T-cell (primary cell): ENCODE measurements at regions not wholly inside any gene's neighbourhood (a gene's known extent, or its start where the extent isn't known, plus 50 kb on each side); places are given as distances from the start of the nearest gene placed in this dataset.

Source experiments
- ATAC-seq, 4 experiments: fragments of 200-7000 bp in 3 of 4; fragments of 150-1000 bp in 1 of 4; cut with Tn5 transposase; replicated peaks in 1 of 4; 1 replicate in 3 of 4; 2 replicates in 1 of 4; pipeline ENCODE4 v1.10.0; 2021; ENCODE audit warnings: moderate library complexity in 3 of 4, mild to moderate bottlenecking in 2 of 4, moderate number of reproducible peaks in 1 of 4
- CTCF ChIA-PET, 2 donors: fragments of 300-600 bp; sonication (Branson Sonifier 250); formaldehyde crosslinking; loops; one replicate each; lab custom pipeline; 2022; ENCODE audit warnings: antibody characterized with exemption in 2 of 2; lab: Charles Lee
- POLR2A ChIA-PET, 2 donors: fragments of 300-600 bp; sonication (Branson Sonifier 250); formaldehyde crosslinking; loops; one replicate each; lab custom pipeline; 2022; ENCODE audit warnings: antibody characterized with exemption in 2 of 2; lab: Charles Lee
- DNase-seq, 35 experiments: peaks; one replicate each; pipeline versions ENCODE4 v3.0.0 to v3.0.0-alpha.2; 2013 to 2023
- H3K27ac ChIP-seq: one replicate; pipeline ENCODE4 v1.5.1; 2013; ENCODE audit warnings: low read length
- H3K27me3 ChIP-seq, 2 experiments: replicated peaks in 1 of 2; 1 replicate in 1 of 2; 2 replicates in 1 of 2; pipeline versions ENCODE4 v1.6.1 to v1.7.0; 2013; ENCODE audit warnings: low read length in 1 of 2, mixed read lengths in 1 of 2; ENCODE audit not compliant: control insufficient read depth in 2 of 2, insufficient read depth in 2 of 2; ENCODE audit errors: extremely low read depth in 1 of 2
- H3K36me3 ChIP-seq, 2 donors: 1 replicate in 1 of 2; 2 replicates in 1 of 2; pipeline versions ENCODE4 v1.6.1 to v1.7.0; 2013; ENCODE audit warnings: low read length in 1 of 2; ENCODE audit not compliant: control insufficient read depth in 2 of 2, insufficient read depth in 1 of 2; ENCODE audit errors: extremely low read depth in 1 of 2
- H3K4me1 ChIP-seq, 2 experiments: 1 replicate in 1 of 2; 2 replicates in 1 of 2; pipeline versions ENCODE4 v1.6.1 to v1.7.0; 2013; ENCODE audit warnings: low read length in 2 of 2, mixed read lengths in 1 of 2; ENCODE audit not compliant: insufficient read depth in 2 of 2, control insufficient read depth in 1 of 2; ENCODE audit errors: extremely low read depth in 1 of 2
- H3K4me3 ChIP-seq, 2 donors: 1 replicate in 1 of 2; 2 replicates in 1 of 2; pipeline versions ENCODE4 v1.5.1 to v1.7.0; 2013; ENCODE audit warnings: mild to moderate bottlenecking in 2 of 2, low read length in 1 of 2, moderate library complexity in 1 of 2; ENCODE audit not compliant: control insufficient read depth in 1 of 2; ENCODE audit errors: extremely low read depth in 1 of 2
- H3K9me3 ChIP-seq: 2 replicates; pipeline ENCODE4 v1.7.0; 2013
- H3K27ac Mint-ChIP-seq, 2 donors: one replicate each; pipeline ENCODE4 v1.8.0; 2020 to 2021; ENCODE audit warnings: mild to moderate bottlenecking in 2 of 2, mixed read lengths in 2 of 2
- H3K27me3 Mint-ChIP-seq, 2 donors: one replicate each; pipeline ENCODE4 v1.8.0; 2021 to 2022; ENCODE audit warnings: mixed read lengths in 2 of 2
- H3K36me3 Mint-ChIP-seq: one replicate; pipeline ENCODE4 v1.8.0; 2021; ENCODE audit warnings: mixed read lengths
- H3K4me1 Mint-ChIP-seq, 3 donors: one replicate each; pipeline ENCODE4 v1.8.0; 2020 to 2022; ENCODE audit warnings: mixed read lengths in 3 of 3, mild to moderate bottlenecking in 1 of 3
- H3K4me3 Mint-ChIP-seq, 3 donors: one replicate each; pipeline ENCODE4 v1.8.0; 2020 to 2022; ENCODE audit warnings: mild to moderate bottlenecking in 3 of 3, mixed read lengths in 3 of 3, moderate library complexity in 3 of 3
- H3K9me3 Mint-ChIP-seq, 3 donors: one replicate each; pipeline ENCODE4 v1.8.0; 2020 to 2022; ENCODE audit warnings: mixed read lengths in 3 of 3
- whole genome bisulfite sequencing: methylation state at CpG from one replicate; pipeline ENCODE4 v1.1.5; 2013; ENCODE audit warnings: missing lambda C conversion rate; ENCODE audit not compliant: insufficient coverage; 5-methylcytosine and 5-hydroxymethylcytosine counted together

- ATAC-seq (no peak), DNase-seq (no peak)
- H3K27me3 Mint-ChIP-seq, result peaks cover 1 to 12% of the 10 kb centered on the region in 2 donors
- no peaks in the 10 kb centered on the region for H3K27me3 ChIP-seq
- no peaks in the 10 kb centered on the region for H3K36me3 ChIP-seq
- H3K27ac ChIP-seq, result no peak overlapping the region
- no peaks in the 10 kb centered on the region for H3K9me3 ChIP-seq
- no peaks in the 10 kb centered on the region for H3K4me1 Mint-ChIP-seq
- H3K4me3 ChIP-seq, result no peak overlapping the region
- CTCF ChIA-PET, result no interaction called here
- POLR2A ChIA-PET, result no interaction called here
- H3K4me3 Mint-ChIP-seq, result no peak overlapping the region
- H3K27ac Mint-ChIP-seq, result no peak overlapping the region
- WGBS, result no CpG with 5 or more reads among the region's 3 CpGs
- H3K4me1 ChIP-seq, result no peaks in the 10 kb centered on the region
- no peaks in the 10 kb centered on the region for H3K36me3 Mint-ChIP-seq
- H3K9me3 Mint-ChIP-seq, result no peaks in the 10 kb centered on the region
These were observed 105.9 kb downstream of the ANKRD7 start for GRCh38 chr7:118330388-118330787.

DNA sequence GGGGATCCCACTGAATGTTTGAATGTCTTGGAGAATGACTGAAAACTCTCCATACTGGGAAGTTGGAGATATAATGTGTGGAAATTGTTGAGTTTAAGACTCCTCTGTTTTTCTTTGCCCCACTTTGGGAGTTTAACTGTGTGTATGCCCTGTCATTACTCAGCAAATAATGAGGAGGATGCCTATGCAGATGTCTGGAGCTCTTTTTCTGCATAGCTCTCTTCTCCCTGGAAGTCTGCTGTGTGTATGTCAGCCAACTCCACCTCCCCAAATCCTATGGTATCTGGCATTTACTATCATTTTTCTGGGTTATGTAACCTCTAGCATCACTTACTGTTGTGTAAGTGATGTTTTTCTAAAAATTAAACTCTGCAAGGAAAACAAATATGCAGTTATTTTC lies 122.2 kb downstream of the ANKRD7 start:
- DNase-seq, result no peak
- no peaks in the 10 kb centered on the region for H3K36me3 Mint-ChIP-seq
- no peaks in the 10 kb centered on the region for H3K27me3 Mint-ChIP-seq
- H3K4me1 Mint-ChIP-seq, result no peaks in the 10 kb centered on the region
- Histone ChIP-seq H3K4me1 (no peaks in the 10 kb centered on the region), H3K9me3 (no peaks in the 10 kb centered on the region), H3K36me3 (no peaks in the 10 kb centered on the region), H3K4me3 (no peak overlapping the region), H3K27ac (no peak overlapping the region), H3K27me3 (no peaks in the 10 kb centered on the region)
- CTCF ChIA-PET, result no interaction called here
- H3K27ac Mint-ChIP-seq, result no peak overlapping the region
- no peaks in the 10 kb centered on the region for H3K9me3 Mint-ChIP-seq
- H3K4me3 Mint-ChIP-seq, result no peak overlapping the region
- ATAC-seq, result no peak
- POLR2A ChIA-PET, result no interaction called here

GRCh38 chr7:118349604-118350003 lies 125.1 kb downstream of the ANKRD7 start:
- Histone ChIP-seq H3K9me3 (no peaks in the 10 kb centered on the region), H3K27me3 (no peaks in the 10 kb centered on the region), H3K4me3 (no peak overlapping the region), H3K4me1 (no peaks in the 10 kb centered on the region), H3K27ac (no peak overlapping the region), H3K36me3 (no peaks in the 10 kb centered on the region)
- ChIA-PET POLR2A (no interaction called here), CTCF (no interaction called here)
- no CpG with 5 or more reads among the region's 1 CpG for WGBS
- Mint-ChIP-seq H3K4me3 (no peak overlapping the region), H3K36me3 (no peaks in the 10 kb centered on the region), H3K9me3 (no peaks in the 10 kb centered on the region), H3K27me3 (no peaks in the 10 kb centered on the region), H3K4me1 (no peaks in the 10 kb centered on the region), H3K27ac (no peak overlapping the region)
- ATAC-seq, result no peak
- DNase-seq, result no peak

- H3K27ac ChIP-seq, result no peak overlapping the region
- no peaks in the 10 kb centered on the region for H3K27me3 Mint-ChIP-seq
- no peaks in the 10 kb centered on the region for H3K9me3 ChIP-seq
- no peak overlapping the region for H3K27ac Mint-ChIP-seq
- ChIA-PET POLR2A (no interaction called here), CTCF (no interaction called here)
- ATAC-seq (no peak), DNase-seq (no peak)
- no peak overlapping the region for H3K4me3 ChIP-seq
- no peak overlapping the region for H3K4me3 Mint-ChIP-seq
- no CpG with 5 or more reads among the region's 1 CpG for WGBS
- no peaks in the 10 kb centered on the region for H3K4me1 Mint-ChIP-seq
- H3K9me3 Mint-ChIP-seq, result no peaks in the 10 kb centered on the region
- no peaks in the 10 kb centered on the region for H3K36me3 ChIP-seq
- no peaks in the 10 kb centered on the region for H3K4me1 ChIP-seq
- H3K36me3 Mint-ChIP-seq, result no peaks in the 10 kb centered on the region
- no peaks in the 10 kb centered on the region for H3K27me3 ChIP-seq
These were observed 125.8 kb downstream of the ANKRD7 start for GRCh38 chr7:118350260-118350659.

- H3K27me3 Mint-ChIP-seq, result no peaks in the 10 kb centered on the region
- Histone ChIP-seq H3K9me3 (no peaks in the 10 kb centered on the region), H3K4me3 (no peak overlapping the region), H3K36me3 (no peaks in the 10 kb centered on the region), H3K27ac (no peak overlapping the region), H3K4me1 (no peaks in the 10 kb centered on the region), H3K27me3 (no peaks in the 10 kb centered on the region)
- POLR2A ChIA-PET, result no interaction called here
- no peaks in the 10 kb centered on the region for H3K36me3 Mint-ChIP-seq
- H3K4me3 Mint-ChIP-seq, result no peak overlapping the region
- H3K27ac Mint-ChIP-seq, result no peak overlapping the region
- ATAC-seq (no peak), DNase-seq (no peak)
- no peaks in the 10 kb centered on the region for H3K9me3 Mint-ChIP-seq
- CTCF ChIA-PET, result no interaction called here
- no peaks in the 10 kb centered on the region for H3K4me1 Mint-ChIP-seq
- no CpG with 5 or more reads among the region's 3 CpGs for WGBS
These were observed 128.5 kb downstream of the ANKRD7 start for GRCh38 chr7:118352867-118353453.

GRCh38 chr7:118366363-118366762 lies 141.9 kb downstream of the ANKRD7 start:
- H3K36me3 Mint-ChIP-seq, result no peaks in the 10 kb centered on the region
- Histone ChIP-seq H3K27me3 (no peaks in the 10 kb centered on the region), H3K4me1 (no peaks in the 10 kb centered on the region), H3K4me3 (no peak overlapping the region), H3K9me3 (no peaks in the 10 kb centered on the region), H3K36me3 (no peaks in the 10 kb centered on the region), H3K27ac (no peak overlapping the region)
- no peak overlapping the region for H3K27ac Mint-ChIP-seq
- ChIA-PET POLR2A (no interaction called here), CTCF (no interaction called here)
- no peak for DNase-seq
- 83% methylated on average over 1 of the region's 5 CpGs for WGBS
- H3K4me3 Mint-ChIP-seq, result no peak overlapping the region
- H3K27me3 Mint-ChIP-seq, result no peaks in the 10 kb centered on the region
- H3K4me1 Mint-ChIP-seq, result no peaks in the 10 kb centered on the region
- H3K9me3 Mint-ChIP-seq, result no peaks in the 10 kb centered on the region
- no peak for ATAC-seq

DNA sequence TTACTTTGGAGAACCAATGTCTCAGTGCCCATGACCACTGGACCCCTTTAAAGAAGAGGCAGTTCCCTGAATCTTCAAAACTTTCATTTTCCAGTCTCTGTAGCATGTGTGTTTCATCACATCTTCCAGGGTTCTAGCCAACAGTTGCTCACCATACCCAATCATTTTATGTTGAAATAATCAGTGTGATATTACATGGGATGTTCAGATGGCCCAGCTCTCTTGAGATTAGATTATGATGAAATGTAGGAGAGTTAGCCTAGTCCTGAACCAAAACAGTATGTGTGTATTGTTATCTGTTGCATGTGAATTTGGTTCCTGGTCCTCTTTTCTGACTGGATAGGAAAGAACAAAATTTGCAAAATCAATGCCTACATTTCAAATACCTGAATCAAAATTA lies 144.5 kb downstream of the ANKRD7 start:
- Mint-ChIP-seq H3K27ac (no peak overlapping the region), H3K4me3 (no peak overlapping the region), H3K4me1 (no peaks in the 10 kb centered on the region), H3K36me3 (no peaks in the 10 kb centered on the region), H3K27me3 (no peaks in the 10 kb centered on the region), H3K9me3 (peaks cover 0 to 4% (median 0%) of the 10 kb centered on the region in 3 donors)
- Histone ChIP-seq H3K36me3 (no peaks in the 10 kb centered on the region), H3K4me3 (no peak overlapping the region), H3K27me3 (no peaks in the 10 kb centered on the region), H3K27ac (no peak overlapping the region), H3K9me3 (no peaks in the 10 kb centered on the region), H3K4me1 (no peaks in the 10 kb centered on the region)
- no peak for ATAC-seq
- CTCF ChIA-PET, result no interaction called here
- no peak for DNase-seq
- POLR2A ChIA-PET, result no interaction called here
